ENCODE measurements at regions not wholly inside any gene's neighbourhood (a gene's known extent, or its start where the extent isn't known, plus 50 kb on each side); places are given as distances from the start of the nearest gene placed in this dataset.

DNA sequence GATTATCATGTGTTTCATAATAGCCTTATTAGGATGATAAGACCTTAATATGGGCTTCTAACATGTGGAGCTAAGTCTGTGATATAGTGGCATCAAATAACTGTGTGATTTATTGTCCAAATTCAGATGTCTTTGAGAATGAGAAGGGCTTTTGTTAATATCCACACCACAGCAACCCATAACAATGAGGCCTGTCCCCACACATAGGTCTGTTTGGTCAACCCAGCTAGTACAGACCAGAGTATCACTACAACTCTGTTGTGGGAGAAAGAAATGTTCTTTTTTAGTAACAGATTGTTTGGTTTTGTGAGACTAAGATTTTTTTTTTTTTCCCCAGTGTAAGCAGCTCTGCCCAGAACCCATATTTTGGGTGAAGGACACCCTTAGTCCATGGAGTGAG lies 439.2 kb downstream of the PIK3C3 start:
- H3K27me3 ChIP-seq: no peaks in the 10 kb centered on the region
- TF ChIP-seq POLR2AphosphoS5 (IDR thresholded peaks at IDR 0.05) (no peak), POLR2A (IDR thresholded peaks at IDR 0.05) (no peak), CTCF (IDR thresholded peaks at IDR 0.05) (no peak), EP300 (IDR thresholded peaks at IDR 0.05; ENCODE audit: low read depth) (no peak)
- in situ Hi-C loops (cut with MboI; ENCODE audit: low pct_ligation_motif_present in 1 of 4, low pct_unique_long_range_greater_than_20kb in 1 of 4, low sequenced_read_pairs in 3 of 4) (no loop called here), intact Hi-C loops (cut with DNase I; ENCODE audit: low total_unique reads) (no loop called here)
- DNase-seq: no peak
- no peak overlapping the region for H3K4me3 ChIP-seq
- no peaks in the 10 kb centered on the region for H3K4me1 ChIP-seq
- H3K36me3 ChIP-seq: no peaks in the 10 kb centered on the region
- H3K9me3 ChIP-seq: no peaks in the 10 kb centered on the region
- H3K27ac ChIP-seq: no peak overlapping the region

GRCh38 chr18:42401131-42401673 lies 446.2 kb downstream of the PIK3C3 start:
- 79 to 93% methylated on average over 3 to 4 of the region's 4 CpGs for WGBS, 2 donors (ENCODE audit: low coverage in 1 of 2)
- H3K9me3 ChIP-seq: no peaks in the 10 kb centered on the region
- no peaks in the 10 kb centered on the region for H3K4me1 ChIP-seq
- no peaks in the 10 kb centered on the region for H3K36me3 ChIP-seq
- no peak overlapping the region for H3K27ac ChIP-seq
- in situ Hi-C loops (cut with MboI; ENCODE audit: low pct_ligation_motif_present in 1 of 4, low pct_unique_long_range_greater_than_20kb in 1 of 4, low sequenced_read_pairs in 3 of 4) (no loop called here), intact Hi-C loops (cut with DNase I; ENCODE audit: low total_unique reads) (no loop called here)
- no peaks in the 10 kb centered on the region for H3K27me3 ChIP-seq
- no peak for TF ChIP-seq EP300 (IDR thresholded peaks at IDR 0.05; ENCODE audit: low read depth)
- no peak for TF ChIP-seq POLR2A (IDR thresholded peaks at IDR 0.05)
- no peak for TF ChIP-seq POLR2AphosphoS5 (IDR thresholded peaks at IDR 0.05)
- no peak for TF ChIP-seq CTCF (IDR thresholded peaks at IDR 0.05)
- no peak overlapping the region for H3K4me3 ChIP-seq
- DNase-seq: no peak

DNA sequence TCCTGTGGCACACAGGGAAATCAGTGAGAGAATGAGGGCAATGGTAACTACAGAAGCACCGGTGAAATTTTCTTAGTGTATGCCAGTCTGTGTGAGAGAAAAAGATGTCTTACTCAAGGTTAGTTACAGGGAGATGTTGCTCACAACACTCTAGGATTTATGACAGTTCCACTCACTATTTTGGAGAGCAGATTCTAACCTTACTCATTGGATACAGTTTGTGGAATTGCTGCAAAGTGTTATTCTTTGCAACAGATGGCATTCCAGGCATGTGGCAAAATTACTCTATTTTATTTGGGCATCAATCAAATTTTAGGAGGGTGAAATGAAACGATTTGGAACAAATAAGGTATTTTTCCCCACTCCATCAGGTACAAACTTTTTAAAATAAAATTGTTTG lies 449.1 kb downstream of the PIK3C3 start:
- no peak for DNase-seq
- intact Hi-C loops (cut with DNase I; ENCODE audit: low total_unique reads): no loop called here

DNA sequence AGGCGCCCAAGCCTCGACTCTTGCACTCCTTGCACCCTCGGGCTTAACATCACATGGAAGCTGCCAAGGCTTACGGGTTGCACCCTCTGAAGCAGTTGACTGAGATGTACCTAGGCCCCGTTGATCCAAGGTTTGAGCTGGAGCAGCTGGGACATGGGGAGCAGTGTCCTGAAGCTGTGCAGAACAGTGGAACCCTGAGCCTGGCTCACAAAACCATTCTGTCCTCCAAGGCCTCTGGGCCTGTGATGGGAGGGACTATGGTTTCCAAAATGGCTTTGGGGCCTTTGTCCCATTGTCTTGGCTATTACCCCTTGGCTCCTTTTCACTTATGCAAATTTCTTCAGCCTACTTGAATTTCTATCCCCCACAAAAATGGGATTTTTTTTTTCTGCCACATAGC lies 454.0 kb downstream of the PIK3C3 start:
- no peaks in the 10 kb centered on the region for H3K9me3 ChIP-seq
- intact Hi-C loops (cut with DNase I; ENCODE audit: low total_unique reads): no loop called here
- WGBS, 2 donors (ENCODE audit: low coverage in 1 of 2): 58% methylated on average over 4 of the region's 5 CpGs; no CpG with 5 or more reads in 1 of the 2 donors
- H3K27me3 ChIP-seq: no peaks in the 10 kb centered on the region
- TF ChIP-seq EP300 (IDR thresholded peaks at IDR 0.05; ENCODE audit: low read depth) (no peak), CTCF (IDR thresholded peaks at IDR 0.05) (no peak), POLR2AphosphoS5 (IDR thresholded peaks at IDR 0.05) (no peak), POLR2A (IDR thresholded peaks at IDR 0.05) (no peak)
- DNase-seq: no peak
- H3K4me3 ChIP-seq: no peak overlapping the region
- H3K36me3 ChIP-seq: no peaks in the 10 kb centered on the region
- H3K27ac ChIP-seq: no peak overlapping the region
- in situ Hi-C loops (cut with MboI; ENCODE audit: low pct_ligation_motif_present in 1 of 4, low pct_unique_long_range_greater_than_20kb in 1 of 4, low sequenced_read_pairs in 3 of 4): no loop called here
- no peaks in the 10 kb centered on the region for H3K4me1 ChIP-seq

More for the DNA sequence above, 449.1 kb downstream of the PIK3C3 start:
- no peaks in the 10 kb centered on the region for H3K36me3 ChIP-seq
- in situ Hi-C loops (cut with MboI; ENCODE audit: low pct_ligation_motif_present in 1 of 4, low pct_unique_long_range_greater_than_20kb in 1 of 4, low sequenced_read_pairs in 3 of 4): no loop called here
- H3K27ac ChIP-seq: no peak overlapping the region
- 40 to 42% methylated on average over 2 of the region's 2 CpGs for WGBS, 2 donors (ENCODE audit: low coverage in 1 of 2)
- H3K4me1 ChIP-seq: no peaks in the 10 kb centered on the region
- no peaks in the 10 kb centered on the region for H3K9me3 ChIP-seq
- H3K27me3 ChIP-seq: no peaks in the 10 kb centered on the region
- no peak for TF ChIP-seq POLR2AphosphoS5 (IDR thresholded peaks at IDR 0.05)
- TF ChIP-seq EP300 (IDR thresholded peaks at IDR 0.05; ENCODE audit: low read depth): no peak
- TF ChIP-seq POLR2A (IDR thresholded peaks at IDR 0.05): no peak
- TF ChIP-seq CTCF (IDR thresholded peaks at IDR 0.05): no peak
- H3K4me3 ChIP-seq: no peak overlapping the region
